SH-SY5Y (cell line): ENCODE measurements at regions not wholly inside any gene's neighbourhood (a gene's known extent, or its start where the extent isn't known, plus 50 kb on each side); places are given as distances from the start of the nearest gene placed in this dataset.

ENCODE experiments used
- GATA2 ChIP-seq: IDR thresholded peaks from 2 replicates; pipeline ENCODE4 v1.6.1; 2011; ENCODE audit warnings: mild to moderate bottlenecking, low read depth, low read length
- GATA3 ChIP-seq: IDR thresholded peaks from 2 replicates; pipeline ENCODE4 v1.6.1; 2011; ENCODE audit warnings: low read depth, mild to moderate bottlenecking, low read length, moderate library complexity

DNA sequence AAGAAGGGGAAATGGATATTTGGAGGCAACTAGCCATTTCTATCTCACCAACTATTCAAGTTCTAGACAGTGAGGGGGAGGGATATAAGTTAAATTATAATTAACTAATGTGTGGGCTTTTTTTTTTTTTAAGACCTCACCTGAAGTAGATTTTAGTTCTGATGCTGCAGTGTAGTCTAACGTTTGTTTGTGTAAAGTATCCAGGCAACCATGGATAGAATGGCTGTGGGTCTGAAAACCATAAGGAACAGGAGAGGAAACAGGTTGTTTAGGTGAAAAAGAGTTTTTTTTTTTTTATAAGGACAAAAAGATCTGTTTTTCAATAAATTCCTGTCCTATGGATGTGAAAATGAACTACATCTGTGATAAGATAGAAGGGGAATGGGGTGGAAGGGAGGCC is 262.4 kb upstream of the PLET1 start:
- TF ChIP-seq GATA2 (no peak), GATA3 (no peak)
